HFFc6 (cell line): ENCODE measurements at regions not wholly inside any gene's neighbourhood (a gene's known extent, or its start where the extent isn't known, plus 50 kb on each side); places are given as distances from the start of the nearest gene placed in this dataset.

Experiments used
- DNase-seq: peaks from one replicate; pipeline ENCODE4 v3.0.0-alpha.2; 2018
- H3K27ac Mint-ChIP-seq: 2 replicates; pipeline ENCODE4 v1.8.0; 2020; ENCODE audit warnings: mild to moderate bottlenecking, mixed read lengths
- H3K27me3 Mint-ChIP-seq: 2 replicates; pipeline ENCODE4 v1.8.0; 2021; ENCODE audit warnings: mild to moderate bottlenecking, moderate library complexity, mixed read lengths; ENCODE audit not compliant: insufficient read depth
- H3K36me3 Mint-ChIP-seq: 2 replicates; pipeline ENCODE4 v1.8.0; 2021; ENCODE audit warnings: low read depth, mixed read lengths
- H3K4me1 Mint-ChIP-seq: 2 replicates; pipeline ENCODE4 v1.8.0; 2020; ENCODE audit warnings: low read depth, mixed read lengths
- H3K4me3 Mint-ChIP-seq: 2 replicates; pipeline ENCODE4 v1.8.0; 2020; ENCODE audit warnings: mild to moderate bottlenecking, moderate library complexity, mixed read lengths
- H3K9me3 Mint-ChIP-seq: 2 replicates; pipeline ENCODE4 v1.8.0; 2020; ENCODE audit warnings: mild to moderate bottlenecking, mixed read lengths
- TF ChIP-seq, protein P1 (sequence below): fragments of 200-600 bp; sonication (generic); IDR thresholded peaks from 2 replicates; pipeline ENCODE4 v1.5.0; 2021; ENCODE audit warnings: antibody characterized with exemption, mild to moderate bottlenecking

DNA sequence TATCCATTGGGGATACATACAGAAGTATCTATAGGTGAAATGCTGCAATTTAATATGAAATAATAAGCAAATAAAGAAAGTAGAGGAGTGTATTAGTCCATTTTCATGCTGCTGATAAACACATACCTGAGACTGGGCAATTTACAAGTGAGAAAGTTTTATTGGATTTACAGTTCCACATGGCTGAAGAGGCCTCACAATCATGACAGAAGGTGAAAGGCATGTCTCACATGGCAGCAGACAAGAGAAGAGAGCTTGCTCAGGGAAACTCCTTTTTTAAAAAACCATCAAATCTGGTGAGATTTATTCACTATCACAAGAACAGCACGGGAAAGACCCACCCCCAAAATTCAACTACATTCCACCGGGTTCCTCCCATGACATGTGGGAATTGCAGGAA, 82.8 kb upstream of the TRIM24 start:
- no peak for DNase-seq
- H3K9me3 Mint-ChIP-seq, result peaks cover 13% of the 10 kb centered on the region; the same call in 1 of the 2 replicates
- peaks cover 3% of the 10 kb centered on the region; the same call in 1 of the 2 replicates for H3K27me3 Mint-ChIP-seq
- H3K4me1 Mint-ChIP-seq, result no peaks in the 10 kb centered on the region
- TF ChIP-seq, protein P1, sequence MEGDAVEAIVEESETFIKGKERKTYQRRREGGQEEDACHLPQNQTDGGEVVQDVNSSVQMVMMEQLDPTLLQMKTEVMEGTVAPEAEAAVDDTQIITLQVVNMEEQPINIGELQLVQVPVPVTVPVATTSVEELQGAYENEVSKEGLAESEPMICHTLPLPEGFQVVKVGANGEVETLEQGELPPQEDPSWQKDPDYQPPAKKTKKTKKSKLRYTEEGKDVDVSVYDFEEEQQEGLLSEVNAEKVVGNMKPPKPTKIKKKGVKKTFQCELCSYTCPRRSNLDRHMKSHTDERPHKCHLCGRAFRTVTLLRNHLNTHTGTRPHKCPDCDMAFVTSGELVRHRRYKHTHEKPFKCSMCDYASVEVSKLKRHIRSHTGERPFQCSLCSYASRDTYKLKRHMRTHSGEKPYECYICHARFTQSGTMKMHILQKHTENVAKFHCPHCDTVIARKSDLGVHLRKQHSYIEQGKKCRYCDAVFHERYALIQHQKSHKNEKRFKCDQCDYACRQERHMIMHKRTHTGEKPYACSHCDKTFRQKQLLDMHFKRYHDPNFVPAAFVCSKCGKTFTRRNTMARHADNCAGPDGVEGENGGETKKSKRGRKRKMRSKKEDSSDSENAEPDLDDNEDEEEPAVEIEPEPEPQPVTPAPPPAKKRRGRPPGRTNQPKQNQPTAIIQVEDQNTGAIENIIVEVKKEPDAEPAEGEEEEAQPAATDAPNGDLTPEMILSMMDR, result no peak
- no peak overlapping the region for H3K27ac Mint-ChIP-seq
- H3K4me3 Mint-ChIP-seq, result no peak overlapping the region
- H3K36me3 Mint-ChIP-seq, result no peaks in the 10 kb centered on the region; the same call in 1 of the 2 replicates

DNA sequence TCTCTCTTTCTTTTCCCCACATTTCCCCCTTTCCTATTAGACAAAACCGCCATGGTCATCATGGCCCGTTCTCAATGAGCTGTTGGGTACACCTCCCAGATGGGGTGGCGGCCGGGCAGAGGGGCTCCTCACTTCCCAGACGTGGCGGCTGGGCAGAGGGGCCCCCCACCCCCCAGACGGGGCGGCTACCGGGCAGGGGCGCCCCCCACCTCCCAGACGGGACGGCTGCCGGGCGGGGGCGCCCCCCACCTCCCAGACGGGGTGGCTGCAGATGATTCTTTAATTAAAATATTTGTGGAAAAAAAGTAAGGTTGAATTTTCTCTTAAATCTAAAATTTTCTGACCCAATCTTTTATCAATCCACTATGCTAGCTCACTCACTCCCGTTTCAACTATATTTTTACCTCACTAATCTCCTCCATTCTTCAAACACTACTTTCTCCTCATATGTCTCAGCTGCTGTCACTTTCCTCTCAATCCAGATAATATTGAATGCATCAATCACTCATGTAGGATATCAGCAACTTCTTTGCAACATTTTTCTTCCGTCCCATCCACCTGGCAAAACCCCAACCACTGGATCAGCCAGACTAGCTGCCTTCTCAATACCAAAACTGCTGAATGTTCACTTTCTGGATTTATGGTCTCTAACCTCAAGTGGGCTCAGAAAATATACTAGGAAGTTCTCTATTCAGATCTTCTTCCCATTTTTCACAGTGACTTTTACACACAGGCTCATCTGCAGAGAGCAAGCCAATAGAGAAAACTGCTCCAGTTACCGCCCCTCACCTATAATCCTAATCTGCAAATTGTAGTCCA, 81.1 kb upstream of the TRIM24 start:
- Mint-ChIP-seq H3K9me3 (peaks cover 17% of the 10 kb centered on the region; the same call in 1 of the 2 replicates), H3K27ac (no peak overlapping the region), H3K36me3 (no peaks in the 10 kb centered on the region; the same call in 1 of the 2 replicates), H3K27me3 (peaks cover 3% of the 10 kb centered on the region; the same call in 1 of the 2 replicates), H3K4me1 (no peaks in the 10 kb centered on the region), H3K4me3 (no peak overlapping the region)
- TF ChIP-seq, protein P1, result no peak
- DNase-seq, result no peak

DNA sequence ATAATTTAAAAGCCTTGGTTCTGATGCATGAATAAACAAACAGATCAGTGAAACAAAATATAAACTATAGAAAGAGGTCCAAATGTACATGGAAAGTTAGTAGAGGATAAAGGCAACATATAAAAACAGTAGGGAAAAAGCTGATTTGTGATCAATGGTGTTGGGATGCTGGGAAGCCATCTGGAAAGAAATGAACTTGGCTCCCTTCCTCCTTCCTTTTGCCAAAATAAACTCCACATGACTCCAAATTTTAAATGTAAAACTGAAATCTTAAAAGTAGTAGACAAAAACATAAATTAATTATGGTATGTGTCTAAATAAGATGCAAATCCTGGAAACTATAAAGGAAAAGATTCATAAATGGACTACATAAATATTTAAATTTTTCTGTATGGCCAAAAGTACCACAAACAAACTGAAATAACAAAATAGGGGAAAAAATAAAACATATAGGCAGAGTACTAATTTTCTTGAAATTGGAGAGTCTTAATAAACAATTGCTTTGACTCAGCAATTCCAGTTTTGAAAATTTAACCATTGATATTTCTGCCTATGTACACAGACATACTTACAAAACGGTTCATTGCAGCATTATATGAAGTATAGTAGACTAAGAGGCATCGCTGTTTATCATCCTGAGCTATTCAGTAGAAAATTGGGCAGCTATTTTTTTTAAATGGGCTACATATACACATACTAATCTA, 77.0 kb upstream of the TRIM24 start:
- H3K4me3 Mint-ChIP-seq, result no peak overlapping the region
- TF ChIP-seq, protein P1, result no peak
- no peaks in the 10 kb centered on the region; the same call in 1 of the 2 replicates for H3K36me3 Mint-ChIP-seq
- DNase-seq, result no peak
- H3K27ac Mint-ChIP-seq, result no peak overlapping the region
- H3K27me3 Mint-ChIP-seq, result peaks cover 3% of the 10 kb centered on the region; the same call in 1 of the 2 replicates
- peaks cover 10% of the 10 kb centered on the region; the same call in 1 of the 2 replicates for H3K9me3 Mint-ChIP-seq
- H3K4me1 Mint-ChIP-seq, result no peaks in the 10 kb centered on the region

DNA sequence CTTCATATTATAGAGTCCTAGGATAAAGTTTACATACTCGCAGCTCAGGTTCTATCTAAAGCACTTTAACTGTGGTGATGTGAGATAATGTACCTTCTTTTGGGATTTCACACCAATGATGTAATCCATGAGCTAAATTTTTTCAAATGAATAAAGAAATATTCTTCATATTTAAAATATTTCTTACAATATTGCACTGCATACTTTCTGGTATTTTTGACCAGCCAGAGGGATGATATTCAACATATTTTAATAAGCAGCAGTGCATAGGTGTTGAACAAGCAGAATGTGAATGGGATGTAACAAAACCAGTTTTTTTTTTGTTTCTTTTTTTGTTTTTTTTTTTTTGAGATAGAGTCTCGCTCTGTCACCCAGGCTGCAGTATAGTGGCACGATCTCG, 73.2 kb upstream of the TRIM24 start:
- Mint-ChIP-seq H3K4me1 (no peaks in the 10 kb centered on the region), H3K4me3 (no peak overlapping the region), H3K27ac (no peak overlapping the region), H3K27me3 (no peaks in the 10 kb centered on the region), H3K9me3 (peaks cover 15% of the 10 kb centered on the region), H3K36me3 (no peaks in the 10 kb centered on the region)
- DNase-seq, result no peak
- TF ChIP-seq, protein P1, result no peak

DNA sequence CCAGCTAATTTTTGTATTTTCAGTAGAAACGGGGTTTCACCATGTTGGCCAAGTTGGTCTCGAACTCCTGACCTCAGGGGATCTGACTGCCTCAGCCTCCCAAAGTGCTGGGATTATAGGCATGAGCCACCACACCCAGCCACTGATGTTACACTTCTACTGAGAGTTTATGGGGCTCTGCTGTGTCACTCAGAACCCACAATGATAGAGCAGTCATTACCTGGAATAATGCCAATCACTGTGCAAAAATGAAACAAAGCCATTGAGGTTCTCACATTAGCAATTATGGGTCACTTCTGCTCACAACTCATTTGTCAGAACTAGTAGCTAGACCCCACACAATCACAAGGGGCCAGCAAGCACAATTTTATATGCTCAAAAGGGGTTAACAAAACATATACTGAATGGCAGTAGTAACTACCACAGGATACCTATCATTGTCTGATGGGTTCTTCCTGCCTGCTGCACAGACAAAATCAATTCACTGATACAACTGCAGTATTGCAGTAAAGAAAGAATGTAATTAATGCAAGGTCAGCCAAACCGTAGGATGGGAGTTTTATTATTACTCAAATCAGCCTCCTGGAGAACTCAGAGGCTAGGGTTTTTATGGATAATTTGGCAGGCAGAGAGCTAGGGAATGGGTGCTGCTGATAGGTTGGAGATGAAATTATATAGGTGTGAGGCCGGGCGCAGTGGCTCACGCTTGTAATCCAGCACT, 72.1 kb upstream of the TRIM24 start:
- H3K9me3 Mint-ChIP-seq, result peaks cover 15% of the 10 kb centered on the region
- no peak for DNase-seq
- no peaks in the 10 kb centered on the region for H3K36me3 Mint-ChIP-seq
- H3K27ac Mint-ChIP-seq, result no peak overlapping the region
- H3K27me3 Mint-ChIP-seq, result no peaks in the 10 kb centered on the region
- no peak overlapping the region for H3K4me3 Mint-ChIP-seq
- H3K4me1 Mint-ChIP-seq, result no peaks in the 10 kb centered on the region
- TF ChIP-seq, protein P1, result no peak
